Progenitor cell of endocrine pancreas (in vitro differentiated cells): ENCODE measurements at regions not wholly inside any gene's neighbourhood (a gene's known extent, or its start where the extent isn't known, plus 50 kb on each side); places are given as distances from the start of the nearest gene placed in this dataset.

Source experiments
- DNase-seq: peaks from one replicate; pipeline ENCODE4 v3.0.0; 2021; ENCODE audit warnings: low spot score; ENCODE audit not compliant: unreplicated experiment
- H3K27ac Mint-ChIP-seq: 2 replicates; pipeline ENCODE4 v1.8.0; 2021; ENCODE audit warnings: mild to moderate bottlenecking, moderate library complexity, mixed read lengths
- H3K27me3 Mint-ChIP-seq: 2 replicates; pipeline ENCODE4 v1.8.0; 2021; ENCODE audit warnings: mixed read lengths
- H3K36me3 Mint-ChIP-seq: 2 replicates; pipeline ENCODE4 v1.8.0; 2022; ENCODE audit warnings: mixed read lengths; ENCODE audit not compliant: insufficient read depth
- H3K4me1 Mint-ChIP-seq: 2 replicates; pipeline ENCODE4 v1.8.0; 2021; ENCODE audit warnings: low read depth, mixed read lengths
- H3K4me3 Mint-ChIP-seq: 2 replicates; pipeline ENCODE4 v1.8.0; 2021; ENCODE audit warnings: low read depth, mild to moderate bottlenecking, moderate library complexity, mixed read lengths
- H3K9me3 Mint-ChIP-seq: 2 replicates; pipeline ENCODE4 v1.8.0; 2021; ENCODE audit warnings: low read depth, mixed read lengths
- TF ChIP-seq, protein P1 (sequence below): fragments of 200-600 bp; sonication (generic); IDR thresholded peaks from one replicate; pipeline ENCODE4 v1.5.0; 2021; ENCODE audit warnings: antibody characterized with exemption, mild to moderate bottlenecking; ENCODE audit not compliant: unreplicated experiment

DNA sequence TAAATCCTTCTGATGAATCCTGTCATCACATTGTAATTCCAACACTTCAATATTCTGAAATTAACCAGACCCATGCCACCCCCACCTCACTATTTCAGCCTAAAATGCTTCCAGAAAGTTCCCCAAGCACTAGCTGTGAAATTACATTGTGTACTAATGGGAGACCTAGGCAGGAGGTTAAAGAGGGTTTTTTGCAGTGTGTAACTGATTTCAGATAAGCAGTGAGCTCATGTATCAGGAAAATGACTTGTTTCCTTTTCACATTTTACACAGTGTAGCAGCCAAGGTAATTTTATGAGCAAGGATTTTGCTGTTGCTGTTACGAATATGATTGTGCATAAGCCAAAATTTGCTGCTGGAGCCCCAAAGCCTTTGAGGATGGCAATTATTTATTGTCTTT lies 129.0 kb downstream of the INHBA start:
- Mint-ChIP-seq H3K9me3 (no peaks in the 10 kb centered on the region), H3K27me3 (no peaks in the 10 kb centered on the region), H3K4me1 (peaks cover 3% of the 10 kb centered on the region), H3K4me3 (no peak overlapping the region), H3K36me3 (no peaks in the 10 kb centered on the region), H3K27ac (no peak overlapping the region)
- no peak for DNase-seq
- TF ChIP-seq, protein P1, sequence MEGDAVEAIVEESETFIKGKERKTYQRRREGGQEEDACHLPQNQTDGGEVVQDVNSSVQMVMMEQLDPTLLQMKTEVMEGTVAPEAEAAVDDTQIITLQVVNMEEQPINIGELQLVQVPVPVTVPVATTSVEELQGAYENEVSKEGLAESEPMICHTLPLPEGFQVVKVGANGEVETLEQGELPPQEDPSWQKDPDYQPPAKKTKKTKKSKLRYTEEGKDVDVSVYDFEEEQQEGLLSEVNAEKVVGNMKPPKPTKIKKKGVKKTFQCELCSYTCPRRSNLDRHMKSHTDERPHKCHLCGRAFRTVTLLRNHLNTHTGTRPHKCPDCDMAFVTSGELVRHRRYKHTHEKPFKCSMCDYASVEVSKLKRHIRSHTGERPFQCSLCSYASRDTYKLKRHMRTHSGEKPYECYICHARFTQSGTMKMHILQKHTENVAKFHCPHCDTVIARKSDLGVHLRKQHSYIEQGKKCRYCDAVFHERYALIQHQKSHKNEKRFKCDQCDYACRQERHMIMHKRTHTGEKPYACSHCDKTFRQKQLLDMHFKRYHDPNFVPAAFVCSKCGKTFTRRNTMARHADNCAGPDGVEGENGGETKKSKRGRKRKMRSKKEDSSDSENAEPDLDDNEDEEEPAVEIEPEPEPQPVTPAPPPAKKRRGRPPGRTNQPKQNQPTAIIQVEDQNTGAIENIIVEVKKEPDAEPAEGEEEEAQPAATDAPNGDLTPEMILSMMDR, result no peak

DNA sequence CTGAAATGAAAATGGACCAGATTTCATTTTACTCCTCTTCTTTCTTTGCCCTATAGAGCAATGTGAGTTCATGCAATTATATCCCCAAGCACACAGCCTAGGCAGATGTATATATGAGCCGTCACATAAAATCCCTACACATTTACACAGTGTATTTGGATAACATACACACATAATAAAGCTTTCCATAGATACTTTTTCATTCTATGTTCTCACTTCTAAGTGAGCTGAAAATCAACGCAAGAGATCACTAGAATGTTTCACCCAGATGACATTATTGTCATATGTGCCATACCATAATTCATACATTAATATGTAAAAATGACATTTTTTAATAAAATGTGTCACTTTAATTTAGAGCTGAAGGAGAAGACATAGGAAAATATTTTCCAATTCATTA lies 129.4 kb downstream of the INHBA start:
- no peaks in the 10 kb centered on the region for H3K27me3 Mint-ChIP-seq
- peaks cover 3% of the 10 kb centered on the region for H3K4me1 Mint-ChIP-seq
- TF ChIP-seq, protein P1, result no peak
- no peaks in the 10 kb centered on the region for H3K9me3 Mint-ChIP-seq
- no peak for DNase-seq
- H3K36me3 Mint-ChIP-seq, result no peaks in the 10 kb centered on the region
- no peak overlapping the region for H3K27ac Mint-ChIP-seq
- H3K4me3 Mint-ChIP-seq, result no peak overlapping the region

DNA sequence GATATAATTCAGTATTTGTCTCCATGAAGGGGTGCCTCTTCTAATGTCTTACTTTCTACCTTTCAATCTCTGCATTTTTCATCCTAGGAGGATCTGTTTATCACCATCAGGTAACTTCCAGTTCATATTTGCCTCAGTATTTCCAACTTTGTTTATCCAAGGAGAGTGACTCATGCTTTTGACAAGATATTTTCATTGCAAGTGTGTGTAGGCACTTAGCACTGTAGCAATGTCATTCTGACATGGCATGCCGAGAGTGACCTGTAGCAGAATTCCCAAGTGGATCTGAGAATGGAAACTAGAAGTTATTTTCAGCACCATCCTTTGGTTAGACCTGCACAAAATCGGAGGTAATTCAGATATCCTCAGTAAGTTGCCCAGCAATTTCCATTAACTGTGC lies 129.9 kb downstream of the INHBA start:
- TF ChIP-seq, protein P1, result no peak
- peaks cover 3% of the 10 kb centered on the region for H3K4me1 Mint-ChIP-seq
- H3K9me3 Mint-ChIP-seq, result no peaks in the 10 kb centered on the region
- H3K4me3 Mint-ChIP-seq, result no peak overlapping the region
- DNase-seq, result no peak
- H3K27me3 Mint-ChIP-seq, result no peaks in the 10 kb centered on the region
- no peaks in the 10 kb centered on the region for H3K36me3 Mint-ChIP-seq
- H3K27ac Mint-ChIP-seq, result no peak overlapping the region

DNA sequence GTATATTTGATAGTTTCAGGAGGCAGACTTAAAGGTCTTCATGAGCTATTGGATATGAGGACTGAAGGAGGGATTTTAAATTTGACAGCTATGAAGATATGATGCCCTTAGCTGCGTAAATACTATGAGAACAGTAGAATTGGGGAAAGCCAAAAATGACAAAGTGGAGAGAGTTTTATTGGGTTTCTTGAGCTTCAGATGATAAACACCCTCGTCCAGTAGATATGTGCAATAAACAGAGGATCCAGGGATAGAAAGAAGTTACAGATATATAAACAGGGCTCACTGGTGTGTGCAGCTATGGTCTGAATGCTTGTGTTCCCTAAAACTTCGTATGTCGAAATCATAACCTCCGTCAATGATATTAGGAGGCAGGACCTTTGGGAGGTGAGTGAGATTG lies 131.3 kb downstream of the INHBA start:
- peaks cover 3% of the 10 kb centered on the region for H3K4me1 Mint-ChIP-seq
- no peak for DNase-seq
- H3K27ac Mint-ChIP-seq, result no peak overlapping the region
- H3K9me3 Mint-ChIP-seq, result no peaks in the 10 kb centered on the region
- no peaks in the 10 kb centered on the region for H3K27me3 Mint-ChIP-seq
- no peaks in the 10 kb centered on the region for H3K36me3 Mint-ChIP-seq
- H3K4me3 Mint-ChIP-seq, result no peak overlapping the region
- TF ChIP-seq, protein P1, result no peak

GRCh38 chr7:41570766-41571165 lies 132.1 kb downstream of the INHBA start:
- H3K4me1 Mint-ChIP-seq, result peaks cover 3% of the 10 kb centered on the region
- H3K27ac Mint-ChIP-seq, result no peak overlapping the region
- TF ChIP-seq, protein P1, result no peak
- no peaks in the 10 kb centered on the region for H3K27me3 Mint-ChIP-seq
- no peaks in the 10 kb centered on the region for H3K9me3 Mint-ChIP-seq
- H3K4me3 Mint-ChIP-seq, result no peak overlapping the region
- DNase-seq, result no peak
- H3K36me3 Mint-ChIP-seq, result no peaks in the 10 kb centered on the region
